SU-DHL-6 (cell line): ENCODE measurements at regions not wholly inside any gene's neighbourhood (a gene's known extent, or its start where the extent isn't known, plus 50 kb on each side); places are given as distances from the start of the nearest gene placed in this dataset.

Experiments used
- CTCF ChIP-seq: fragments of 200-600 bp; sonication (generic); IDR thresholded peaks from one replicate; pipeline ENCODE4 v1.5.1; 2017; ENCODE audit warnings: antibody characterized with exemption, mild to moderate bottlenecking, low read length, moderate library complexity; ENCODE audit not compliant: insufficient read depth, poor library complexity, severe bottlenecking
- EZH2phosphoT487 ChIP-seq: fragments of 200-600 bp; sonication (generic), shearing (Covaris generic); conservative IDR thresholded peaks from 2 replicates; pipeline ENCODE4 v1.6.1; 2018; ENCODE audit warnings: mild to moderate bottlenecking, antibody characterized with exemption, low read length, moderate library complexity, mixed read lengths

GRCh38 chrX:30997411-30997810 is 74.4 kb downstream of the FTHL17 start:
- TF ChIP-seq CTCF (no peak), EZH2phosphoT487 (no peak)
